Left colon (tissue), 2 donors: ENCODE measurements at regions not wholly inside any gene's neighbourhood (a gene's known extent, or its start where the extent isn't known, plus 50 kb on each side); places are given as distances from the start of the nearest gene placed in this dataset.

ENCODE experiments used
- ATAC-seq: fragments of 200-7000 bp; cut with Tn5 transposase; one replicate; pipeline ENCODE4 v1.9.1; 2020; ENCODE audit warnings: mild to moderate bottlenecking, moderate library complexity
- DNase-seq, 2 donors: peaks; one replicate each; pipeline ENCODE4 v3.0.0-alpha.2; 2020
- intact Hi-C, 2 donors: fragments of 100-400 bp; cut with DNase I in 1 of 2; cut with micrococcal nuclease in 1 of 2; formaldehyde crosslinking; loops; one replicate each; pipeline versions ENCODE4 v1.11.2 to v1.14.0; 2022; cut with DNase I, micrococcal nuclease
- donor health status: DM: no; HTN: no; CAD: no.
- donor health status: DM: yes; HTN: yes; CAD: no.

DNA sequence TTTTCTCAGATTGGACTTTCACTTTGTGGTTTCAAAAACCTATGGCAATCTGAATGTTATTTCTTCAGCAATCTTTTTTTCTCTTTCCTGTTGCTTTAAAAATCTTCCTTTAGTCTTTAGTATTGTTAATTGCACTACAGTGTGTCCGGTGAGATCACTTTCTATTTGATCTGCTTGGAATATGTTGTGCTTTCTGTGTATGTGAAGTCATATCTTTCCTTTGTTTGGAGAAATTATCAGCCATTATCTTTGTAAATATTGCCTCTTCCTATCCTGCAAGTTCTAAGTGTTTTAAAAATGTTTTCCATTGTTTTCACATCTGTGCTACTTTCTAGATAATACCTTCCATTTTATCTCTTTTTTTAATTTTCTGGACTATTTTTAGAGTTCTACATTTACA lies 171.4 kb upstream of the PRSS16 start:
- intact Hi-C loops = no loop called here

GRCh38 chr6:27078734-27079357 lies 168.7 kb upstream of the PRSS16 start:
- DNase-seq (peak; percentile 27 to 55), ATAC-seq (peak; percentile 98)
- intact Hi-C loops = no loop called here

More for the DNA sequence above, 171.4 kb upstream of the PRSS16 start:
- ATAC-seq (no peak), DNase-seq (no peak)

DNA sequence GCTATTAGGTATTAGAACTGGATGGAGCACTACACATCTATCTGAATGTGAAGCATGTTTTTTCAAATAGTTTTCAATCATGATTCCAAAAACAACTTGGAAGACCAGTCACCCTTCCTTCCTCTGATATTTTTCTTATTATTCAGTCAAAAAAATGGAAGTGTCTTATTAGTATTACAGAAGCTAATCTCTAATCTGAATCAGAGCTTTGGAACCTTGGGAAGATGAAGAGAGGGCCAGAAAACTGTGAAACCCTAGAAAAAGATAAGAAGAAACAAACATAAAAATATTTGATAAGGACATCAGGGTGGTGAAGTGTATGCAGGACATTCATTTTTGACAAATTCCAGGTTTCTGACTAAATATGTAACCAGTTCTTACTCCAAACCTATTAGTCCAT lies 166.3 kb upstream of the PRSS16 start:
- DNase-seq = no peak
- intact Hi-C loops = loop anchor here in 1 of 2 donors (5.0 kb wide), 1 partner anchor 474 kb away; no protein-coding TSS in a partner anchor
- no peak for ATAC-seq

GRCh38 chr6:27081931-27082330 lies 165.6 kb upstream of the PRSS16 start:
- intact Hi-C loops = loop anchor here in 1 of 2 donors (5.0 kb wide), 1 partner anchor 475 kb away; no protein-coding TSS in a partner anchor
- ATAC-seq (no peak), DNase-seq (no peak)

- DNase-seq (no peak), ATAC-seq (no peak)
- intact Hi-C loops = no loop called here
Measured at GRCh38 chr6:27088068-27088467, 159.4 kb upstream of the PRSS16 start.

GRCh38 chr6:27091661-27092315 lies 155.7 kb upstream of the PRSS16 start:
- peak; percentile 53 for ATAC-seq
- intact Hi-C loops = no loop called here

DNA sequence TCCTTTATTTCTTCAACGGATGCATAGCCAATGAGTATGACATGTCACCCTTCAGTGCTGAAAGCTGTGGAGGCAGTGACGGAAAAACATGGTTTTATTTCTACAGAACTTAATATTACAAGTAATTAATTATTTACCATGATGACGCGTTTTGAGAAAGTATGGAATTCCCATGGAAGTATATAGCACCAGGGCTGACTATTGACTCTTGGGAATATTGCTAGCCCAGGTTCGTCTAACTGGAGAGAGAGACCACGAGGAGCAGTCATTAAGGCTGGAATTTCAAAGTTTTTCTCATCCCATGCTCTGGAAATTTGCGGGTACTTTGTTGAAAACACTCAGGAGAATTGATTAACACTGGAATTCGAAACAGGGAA lies 155.2 kb upstream of the PRSS16 start:
- intact Hi-C loops = no loop called here
- DNase-seq (no peak), ATAC-seq (no peak)

More at GRCh38 chr6:27091661-27092315, 155.7 kb upstream of the PRSS16 start:
- peak in 1 of 2 donors; percentile 4 for DNase-seq

- ATAC-seq (no peak), DNase-seq (no peak)
- intact Hi-C loops = no loop called here
Measured at GRCh38 chr6:27095914-27096313, 151.6 kb upstream of the PRSS16 start.

- DNase-seq (peak; percentile 39 to 64), ATAC-seq (peak; percentile 94)
- intact Hi-C loops = no loop called here
Measured at GRCh38 chr6:27096834-27097511, 150.5 kb upstream of the PRSS16 start.

- ATAC-seq (no peak), DNase-seq (no peak)
- intact Hi-C loops = no loop called here
Measured at GRCh38 chr6:27098956-27099355, 148.5 kb upstream of the PRSS16 start.

DNA sequence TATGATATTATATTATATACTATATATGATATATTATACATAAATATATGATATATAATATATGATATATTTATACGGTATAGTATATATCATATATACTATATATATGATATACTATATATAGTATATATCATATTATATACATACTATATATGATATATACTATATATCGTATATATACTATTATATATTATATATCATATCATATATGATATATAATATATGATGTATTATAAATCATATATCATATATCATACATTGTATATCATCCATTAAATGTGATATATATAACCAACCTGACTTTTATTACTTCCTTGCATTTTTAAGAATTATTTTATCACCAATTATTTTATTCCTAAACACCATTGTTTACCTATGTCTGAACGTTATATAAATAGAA lies 146.6 kb upstream of the PRSS16 start:
- DNase-seq (no peak), ATAC-seq (no peak)
- intact Hi-C loops = no loop called here

GRCh38 chr6:27101824-27102223 lies 145.7 kb upstream of the PRSS16 start:
- DNase-seq (no peak), ATAC-seq (no peak)
- intact Hi-C loops = no loop called here

DNA sequence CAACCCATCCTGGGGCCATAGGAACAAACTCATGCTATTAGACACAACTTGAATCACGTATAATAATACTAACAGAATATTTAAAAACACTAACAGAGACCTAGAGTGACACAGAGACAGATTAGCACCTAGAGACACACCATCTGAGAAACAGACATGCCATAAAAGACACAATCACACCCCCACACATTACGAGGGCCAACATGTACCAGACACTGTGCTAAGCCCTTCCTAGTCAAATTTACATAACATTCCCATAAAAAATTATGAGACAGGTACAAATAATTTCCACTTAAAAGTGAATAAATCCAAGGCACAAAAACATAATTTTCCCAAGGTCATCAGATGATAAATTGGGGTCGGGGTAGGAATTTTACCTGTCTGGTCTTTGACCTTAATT lies 141.1 kb upstream of the PRSS16 start:
- no peak for DNase-seq
- no peak for ATAC-seq
- intact Hi-C loops = no loop called here

DNA sequence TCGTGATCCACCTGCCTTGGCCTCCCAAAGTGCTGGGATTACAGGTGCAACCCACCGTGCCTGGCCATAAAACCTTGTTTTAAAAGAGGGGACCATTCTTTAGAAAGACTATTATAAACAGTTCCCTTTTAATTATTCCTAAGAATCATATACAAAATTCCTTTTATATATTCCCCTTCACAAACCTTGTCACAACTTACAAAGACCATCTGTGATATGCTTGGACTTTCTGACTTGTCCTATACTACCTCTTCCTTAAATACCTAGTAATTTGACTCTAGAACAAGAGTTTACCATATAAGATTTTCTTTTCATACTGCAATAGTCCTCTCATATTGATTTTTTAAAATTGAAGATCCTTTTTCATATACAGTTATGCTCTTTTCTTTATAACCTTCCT lies 135.8 kb upstream of the PRSS16 start:
- ATAC-seq = no peak
- DNase-seq = no peak
- intact Hi-C loops = no loop called here

GRCh38 chr6:27112974-27113373 lies 134.5 kb upstream of the PRSS16 start:
- ATAC-seq = no peak
- DNase-seq = no peak
- intact Hi-C loops = no loop called here

DNA sequence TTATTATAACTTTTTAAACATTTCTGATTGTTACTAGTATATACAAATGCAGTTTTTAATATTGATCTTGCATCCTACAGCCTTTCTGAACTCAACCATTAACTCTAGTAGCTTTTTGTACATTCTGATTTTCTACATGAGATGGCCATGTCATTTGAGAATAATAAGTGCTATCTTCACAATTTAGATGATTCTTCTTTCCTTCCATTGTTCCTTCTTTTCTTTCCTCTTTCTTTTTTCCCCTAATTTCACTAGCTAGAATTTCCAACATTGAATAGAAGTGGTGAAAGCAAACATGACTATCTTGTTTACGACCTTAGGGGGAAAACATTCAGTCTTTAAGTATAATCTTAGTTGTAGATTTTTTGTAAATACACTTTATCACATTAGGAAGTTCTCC lies 128.2 kb upstream of the PRSS16 start:
- DNase-seq (no peak), ATAC-seq (no peak)
- intact Hi-C loops = no loop called here

- DNase-seq (no peak), ATAC-seq (no peak)
- intact Hi-C loops = loop anchor here in 1 of 2 donors (5.0 kb wide), 1 partner anchor 43 kb away; no protein-coding TSS in a partner anchor
Measured at GRCh38 chr6:27119761-27120160, 127.7 kb upstream of the PRSS16 start.

GRCh38 chr6:27121640-27122039 lies 125.9 kb upstream of the PRSS16 start:
- intact Hi-C loops = loop anchor here in 1 of 2 donors (5.0 kb wide), 1 partner anchor 41 kb away; no protein-coding TSS in a partner anchor
- no peak for ATAC-seq
- DNase-seq = no peak

DNA sequence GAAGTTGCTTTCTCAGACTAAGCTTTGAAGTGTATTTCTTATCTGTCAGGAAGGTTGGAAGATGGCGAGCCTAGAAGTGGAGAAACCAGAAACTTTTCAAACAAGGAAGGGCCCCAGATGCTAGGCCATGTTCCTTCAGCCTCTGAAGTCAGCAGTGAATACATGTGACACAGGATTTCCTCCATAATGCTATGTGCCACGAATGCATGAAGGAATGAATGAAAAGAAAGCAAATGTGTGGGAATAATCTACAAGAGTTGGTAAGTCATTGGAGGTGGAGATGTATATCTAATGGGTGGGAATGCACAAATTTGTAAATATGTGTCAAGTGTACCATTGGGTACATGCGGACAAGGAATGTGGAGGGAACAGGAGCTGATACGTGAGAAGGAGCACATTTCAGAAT lies 123.2 kb upstream of the PRSS16 start:
- DNase-seq (no peak), ATAC-seq (no peak)
- intact Hi-C loops = loop anchor here in 1 of 2 donors (5.0 kb wide), 1 partner anchor 38 kb away; no protein-coding TSS in a partner anchor
